CD14-positive monocyte (primary cell): ENCODE measurements at regions not wholly inside any gene's neighbourhood (a gene's known extent, or its start where the extent isn't known, plus 50 kb on each side); places are given as distances from the start of the nearest gene placed in this dataset.

Experiments
- DNase-seq, 3 donors: peaks; one replicate each; pipeline ENCODE4 v3.0.0-alpha.2; 2011 to 2022
- H2AFZ ChIP-seq: 2 replicates; pipeline ENCODE4 v1.6.0; 2012; ENCODE audit warnings: mild to moderate bottlenecking, low read depth, low read length, inconsistent platforms; ENCODE audit not compliant: insufficient read depth, poor library complexity, severe bottlenecking
- H3K27ac ChIP-seq, 2 donors: 1 replicate in 1 of 2; 2 replicates in 1 of 2; pipeline ENCODE4 v1.5.1; 2012 to 2013; ENCODE audit warnings: low read length in 2 of 2, control low read depth in 1 of 2, inconsistent platforms in 1 of 2, low read depth in 1 of 2, mild to moderate bottlenecking in 1 of 2
- H3K27me3 ChIP-seq, 2 donors: one replicate each; pipeline versions ENCODE4 v1.6.0 to v1.6.1; 2011 to 2013; ENCODE audit warnings: low read length in 2 of 2; ENCODE audit not compliant: control insufficient read depth in 2 of 2, insufficient read depth in 2 of 2
- H3K36me3 ChIP-seq, 2 donors: replicated peaks in 1 of 2; 1 replicate in 1 of 2; 2 replicates in 1 of 2; pipeline versions ENCODE4 v1.5.1 to v1.6.1; 2012 to 2013; ENCODE audit warnings: low read length in 2 of 2, control low read depth in 1 of 2, inconsistent platforms in 1 of 2, mild to moderate bottlenecking in 1 of 2; ENCODE audit not compliant: insufficient read depth in 2 of 2, control insufficient read depth in 1 of 2
- H3K4me1 ChIP-seq, 2 donors: 1 replicate in 1 of 2; 2 replicates in 1 of 2; pipeline versions ENCODE4 v1.5.1 to v1.6.1; 2012 to 2013; ENCODE audit warnings: low read length in 2 of 2, control low read depth in 1 of 2, inconsistent platforms in 1 of 2, mild to moderate bottlenecking in 1 of 2, moderate library complexity in 1 of 2; ENCODE audit not compliant: insufficient read depth in 2 of 2, control insufficient read depth in 1 of 2
- H3K4me2 ChIP-seq: replicated peaks from 2 replicates; pipeline ENCODE3; 2012; ENCODE audit warnings: low read length, moderate library complexity, mild to moderate bottlenecking; ENCODE audit not compliant: poor library complexity, severe bottlenecking; ENCODE audit errors: extremely low read depth
- H3K4me3 ChIP-seq, 3 experiments: fragments of 200-600 bp in 1 of 3; sonication (generic) in 1 of 3; replicated peaks in 1 of 3; 1 replicate in 2 of 3; 2 replicates in 1 of 3; pipeline ENCODE4 v1.5.1; 2011 to 2013; ENCODE audit warnings: low read length in 3 of 3, mild to moderate bottlenecking in 3 of 3, control low read depth in 2 of 3, low read depth in 2 of 3, inconsistent platforms in 1 of 3, moderate library complexity in 1 of 3
- H3K79me2 ChIP-seq: 2 replicates; pipeline ENCODE4 v1.6.0; 2012; ENCODE audit warnings: mild to moderate bottlenecking, control low read depth, inconsistent platforms, low read length, moderate library complexity; ENCODE audit not compliant: insufficient read depth
- H3K9ac ChIP-seq: 2 replicates; pipeline ENCODE4 v1.6.0; 2017; ENCODE audit warnings: low read length, mild to moderate bottlenecking; ENCODE audit not compliant: insufficient read depth, poor library complexity, severe bottlenecking
- H3K9me3 ChIP-seq, 2 donors: replicated peaks in 1 of 2; 1 replicate in 1 of 2; 2 replicates in 1 of 2; pipeline versions ENCODE4 v1.5.1 to v1.6.1; 2012 to 2013; ENCODE audit warnings: low read length in 2 of 2, control low read depth in 1 of 2; ENCODE audit not compliant: control insufficient read depth in 1 of 2, insufficient read depth in 1 of 2
- H4K20me1 ChIP-seq: 2 replicates; pipeline ENCODE4 v1.6.0; 2012; ENCODE audit warnings: mild to moderate bottlenecking, low read length, control low read depth, moderate library complexity; ENCODE audit not compliant: insufficient read depth
- H3K27ac Mint-ChIP-seq, 7 donors: one replicate each; pipeline ENCODE4 v1.8.0; 2020; ENCODE audit warnings: mild to moderate bottlenecking in 7 of 7, mixed read lengths in 7 of 7, moderate library complexity in 6 of 7, inconsistent platforms in 2 of 7
- H3K27me3 Mint-ChIP-seq, 3 donors: one replicate each; pipeline ENCODE4 v1.8.0; 2021 to 2022; ENCODE audit warnings: low read depth in 3 of 3, mild to moderate bottlenecking in 3 of 3, mixed read lengths in 3 of 3, moderate library complexity in 3 of 3, inconsistent platforms in 1 of 3
- H3K36me3 Mint-ChIP-seq, 2 donors: one replicate each; pipeline ENCODE4 v1.8.0; 2020; ENCODE audit warnings: mixed read lengths in 2 of 2, inconsistent platforms in 1 of 2, mild to moderate bottlenecking in 1 of 2
- H3K4me1 Mint-ChIP-seq: one replicate; pipeline ENCODE4 v1.8.0; 2020; ENCODE audit warnings: mild to moderate bottlenecking, mixed read lengths
- H3K4me3 Mint-ChIP-seq, 2 donors: one replicate each; pipeline ENCODE4 v1.8.0; 2020; ENCODE audit warnings: mild to moderate bottlenecking in 2 of 2, mixed read lengths in 2 of 2, moderate library complexity in 1 of 2
- H3K9me3 Mint-ChIP-seq, 7 donors: one replicate each; pipeline ENCODE4 v1.8.0; 2020 to 2022; ENCODE audit warnings: mixed read lengths in 7 of 7, mild to moderate bottlenecking in 6 of 7, moderate library complexity in 6 of 7, inconsistent platforms in 2 of 7
- WGBS: methylation state at CpG from one replicate; pipeline ENCODE4 v1.1.5; 2013; ENCODE audit warnings: missing lambda C conversion rate; ENCODE audit not compliant: insufficient coverage; 5-methylcytosine and 5-hydroxymethylcytosine counted together
- intact Hi-C, 2 donors: fragments of 100-400 bp; cut with micrococcal nuclease; formaldehyde crosslinking; loops; one replicate each; pipeline versions ENCODE4 v1.15.0 to v1.15.1; 2023
- TF ChIP-seq, protein P1 (sequence below): fragments of 200-600 bp; IDR thresholded peaks from one replicate; pipeline ENCODE4 v1.8.0; 2022; ENCODE audit warnings: antibody characterized with exemption, mild to moderate bottlenecking

DNA sequence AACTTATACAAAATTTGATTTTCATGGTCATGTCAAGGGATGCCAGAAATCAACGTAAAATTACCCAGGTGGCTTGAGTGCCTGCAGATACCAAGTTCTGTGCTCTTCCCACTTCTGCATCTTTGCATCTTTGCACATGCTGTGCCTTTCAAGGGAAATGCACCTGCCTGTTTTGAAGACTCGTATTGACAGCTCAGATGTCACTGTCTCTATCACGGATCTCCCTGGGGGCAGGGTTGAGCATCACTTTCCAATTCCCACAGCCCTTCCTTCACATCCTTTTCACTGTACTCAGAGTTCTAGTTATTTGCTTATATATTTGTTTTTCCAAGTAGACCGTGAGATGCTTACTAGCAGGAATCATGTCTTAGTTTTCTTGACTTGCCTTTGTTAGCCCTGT lies 274.2 kb downstream of the CDH26 start:
- no peak overlapping the region for H3K27ac Mint-ChIP-seq
- peaks cover 0 to 7% (median 2%) of the 10 kb centered on the region in 7 donors for H3K9me3 Mint-ChIP-seq
- 96% methylated on average over 2 of the region's 4 CpGs for WGBS

DNA sequence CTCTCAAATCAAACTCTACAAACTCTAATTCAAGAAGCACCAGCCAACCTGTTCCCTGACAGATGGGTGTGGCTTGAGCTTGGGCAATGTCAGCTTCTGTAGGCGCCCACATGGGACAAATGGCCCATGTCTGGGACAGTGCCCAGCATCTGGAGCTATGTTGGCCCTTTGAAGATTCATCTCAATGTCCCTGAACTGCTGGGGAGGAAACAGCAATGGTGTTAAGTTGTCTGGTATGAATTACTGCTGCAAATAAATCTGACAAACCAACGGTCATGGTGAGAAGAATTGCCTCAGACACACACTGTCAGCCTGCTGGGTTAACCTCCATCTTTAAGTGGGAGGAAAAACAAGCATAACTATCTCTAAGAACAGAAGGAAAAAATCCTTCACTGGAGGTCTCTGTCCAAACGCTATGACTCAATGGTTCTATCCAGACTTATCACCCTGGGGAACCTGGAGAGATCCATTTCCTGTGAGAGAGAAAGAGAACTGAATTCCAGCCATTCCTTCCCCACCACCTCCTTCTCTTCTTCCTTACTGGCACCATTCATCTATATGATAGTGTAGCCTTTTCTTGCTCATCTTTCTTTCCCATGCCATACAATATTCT lies 274.9 kb downstream of the CDH26 start:
- peaks cover 0 to 4% (median 0%) of the 10 kb centered on the region in 3 donors for H3K27me3 Mint-ChIP-seq
- Histone ChIP-seq H3K79me2 (no peaks in the 10 kb centered on the region), H2AFZ (no peak overlapping the region), H3K36me3 (no peaks in the 10 kb centered on the region), H3K9ac (no peak overlapping the region), H4K20me1 (no peaks in the 10 kb centered on the region), H3K27me3 (no peaks in the 10 kb centered on the region), H3K27ac (no peak overlapping the region), H3K9me3 (peaks cover 0 to 3% of the 10 kb centered on the region in 2 donors), H3K4me3 (no peak overlapping the region), H3K4me2 (no peak overlapping the region), H3K4me1 (peaks cover 16 to 22% of the 10 kb centered on the region in 2 donors)
- TF ChIP-seq, protein P1, sequence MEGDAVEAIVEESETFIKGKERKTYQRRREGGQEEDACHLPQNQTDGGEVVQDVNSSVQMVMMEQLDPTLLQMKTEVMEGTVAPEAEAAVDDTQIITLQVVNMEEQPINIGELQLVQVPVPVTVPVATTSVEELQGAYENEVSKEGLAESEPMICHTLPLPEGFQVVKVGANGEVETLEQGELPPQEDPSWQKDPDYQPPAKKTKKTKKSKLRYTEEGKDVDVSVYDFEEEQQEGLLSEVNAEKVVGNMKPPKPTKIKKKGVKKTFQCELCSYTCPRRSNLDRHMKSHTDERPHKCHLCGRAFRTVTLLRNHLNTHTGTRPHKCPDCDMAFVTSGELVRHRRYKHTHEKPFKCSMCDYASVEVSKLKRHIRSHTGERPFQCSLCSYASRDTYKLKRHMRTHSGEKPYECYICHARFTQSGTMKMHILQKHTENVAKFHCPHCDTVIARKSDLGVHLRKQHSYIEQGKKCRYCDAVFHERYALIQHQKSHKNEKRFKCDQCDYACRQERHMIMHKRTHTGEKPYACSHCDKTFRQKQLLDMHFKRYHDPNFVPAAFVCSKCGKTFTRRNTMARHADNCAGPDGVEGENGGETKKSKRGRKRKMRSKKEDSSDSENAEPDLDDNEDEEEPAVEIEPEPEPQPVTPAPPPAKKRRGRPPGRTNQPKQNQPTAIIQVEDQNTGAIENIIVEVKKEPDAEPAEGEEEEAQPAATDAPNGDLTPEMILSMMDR, result no peak
- intact Hi-C loops, result no loop called here
- peaks cover 25% of the 10 kb centered on the region for H3K4me1 Mint-ChIP-seq
- no peak for DNase-seq
- H3K4me3 Mint-ChIP-seq, result no peak overlapping the region
- peaks cover 6 to 13% of the 10 kb centered on the region in 2 donors for H3K36me3 Mint-ChIP-seq
- 92% methylated on average over 1 of the region's 3 CpGs for WGBS
- no peak overlapping the region for H3K27ac Mint-ChIP-seq
- peaks cover 0 to 9% (median 4%) of the 10 kb centered on the region in 7 donors for H3K9me3 Mint-ChIP-seq

More for the DNA sequence above, 274.2 kb downstream of the CDH26 start:
- H3K36me3 Mint-ChIP-seq, result peaks cover 4 to 10% of the 10 kb centered on the region in 2 donors
- H2AFZ ChIP-seq, result no peak overlapping the region
- no peak overlapping the region for H3K4me2 ChIP-seq
- H3K9ac ChIP-seq, result no peak overlapping the region
- no peaks in the 10 kb centered on the region for H3K79me2 ChIP-seq
- H3K27me3 Mint-ChIP-seq, result peaks cover 0 to 4% (median 0%) of the 10 kb centered on the region in 3 donors
- no peaks in the 10 kb centered on the region for H3K36me3 ChIP-seq
- peaks cover 32% of the 10 kb centered on the region for H3K4me1 Mint-ChIP-seq
- H3K4me3 Mint-ChIP-seq, result no peak overlapping the region
- TF ChIP-seq, protein P1, result no peak
- no peaks in the 10 kb centered on the region for H3K27me3 ChIP-seq
- no peaks in the 10 kb centered on the region for H4K20me1 ChIP-seq
- H3K9me3 ChIP-seq, result no peaks in the 10 kb centered on the region
- no peak for DNase-seq
- no peak overlapping the region for H3K27ac ChIP-seq
- no peak overlapping the region for H3K4me3 ChIP-seq
- intact Hi-C loops, result no loop called here
- peaks cover 24 to 29% of the 10 kb centered on the region in 2 donors for H3K4me1 ChIP-seq
